Retinal pigment epithelial cell (primary cell): ENCODE measurements at regions not wholly inside any gene's neighbourhood (a gene's known extent, or its start where the extent isn't known, plus 50 kb on each side); places are given as distances from the start of the nearest gene placed in this dataset.

ENCODE experiments used
- DNase-seq: peaks from one replicate; pipeline ENCODE4 v3.0.0-alpha.2; 2010; ENCODE audit warnings: low read depth
- H3K4me3 ChIP-seq: 2 replicates; pipeline ENCODE4 v1.5.1; 2011; ENCODE audit warnings: mild to moderate bottlenecking, low read length, control low read depth, moderate library complexity
- CTCF ChIP-seq: conservative IDR thresholded peaks from 2 replicates; pipeline ENCODE4 v1.5.1; 2011; ENCODE audit warnings: low read depth, low read length, control low read depth, inconsistent platforms

GRCh38 chr1:216984536-216984935 lies 261.3 kb upstream of the ESRRG start:
- TF ChIP-seq CTCF = no peak

GRCh38 chr1:216983823-216984222 lies 260.6 kb upstream of the ESRRG start:
- DNase-seq = no peak
- no peak overlapping the region for H3K4me3 ChIP-seq
- TF ChIP-seq CTCF = no peak

More at GRCh38 chr1:216984536-216984935, 261.3 kb upstream of the ESRRG start:
- H3K4me3 ChIP-seq = no peak overlapping the region
- no peak for DNase-seq

GRCh38 chr1:216961516-216961915 lies 238.3 kb upstream of the ESRRG start:
- no peak for TF ChIP-seq CTCF
- no peak for DNase-seq
- H3K4me3 ChIP-seq = no peak overlapping the region

- TF ChIP-seq CTCF = no peak
- H3K4me3 ChIP-seq = no peak overlapping the region
- no peak for DNase-seq
Observed at GRCh38 chr1:216960716-216961115, 237.5 kb upstream of the ESRRG start.

- DNase-seq = no peak
- no peak for TF ChIP-seq CTCF
- H3K4me3 ChIP-seq = no peak overlapping the region
Observed at GRCh38 chr1:216958569-216958968, 235.3 kb upstream of the ESRRG start.

GRCh38 chr1:216953495-216953894 lies 230.3 kb upstream of the ESRRG start:
- no peak overlapping the region for H3K4me3 ChIP-seq
- no peak for TF ChIP-seq CTCF
- DNase-seq = no peak

GRCh38 chr1:216952864-216953263 lies 229.6 kb upstream of the ESRRG start:
- TF ChIP-seq CTCF = no peak
- H3K4me3 ChIP-seq = no peak overlapping the region
- no peak for DNase-seq
